ENCODE measurements at regions not wholly inside any gene's neighbourhood (a gene's known extent, or its start where the extent isn't known, plus 50 kb on each side); places are given as distances from the start of the nearest gene placed in this dataset.

DNA sequence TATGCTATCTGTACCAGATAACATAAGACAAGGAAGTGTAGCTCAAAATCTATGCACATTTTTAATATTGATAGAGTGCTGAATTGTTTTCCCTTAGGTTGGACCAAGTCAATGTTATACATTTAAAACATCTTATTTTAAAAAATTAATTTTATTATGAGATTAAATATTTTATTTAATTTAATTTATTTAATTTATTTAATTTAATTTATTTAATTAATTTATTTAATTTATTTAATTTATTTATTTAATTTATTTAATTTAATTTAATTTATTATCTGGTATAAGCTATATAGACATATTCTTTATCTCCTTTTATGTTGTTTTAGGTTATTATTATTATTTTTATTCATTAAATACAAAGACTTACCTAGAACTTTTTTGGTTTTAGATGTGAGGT, 551.7 kb upstream of the LRRTM1 start:
- DNase-seq = no peak

DNA sequence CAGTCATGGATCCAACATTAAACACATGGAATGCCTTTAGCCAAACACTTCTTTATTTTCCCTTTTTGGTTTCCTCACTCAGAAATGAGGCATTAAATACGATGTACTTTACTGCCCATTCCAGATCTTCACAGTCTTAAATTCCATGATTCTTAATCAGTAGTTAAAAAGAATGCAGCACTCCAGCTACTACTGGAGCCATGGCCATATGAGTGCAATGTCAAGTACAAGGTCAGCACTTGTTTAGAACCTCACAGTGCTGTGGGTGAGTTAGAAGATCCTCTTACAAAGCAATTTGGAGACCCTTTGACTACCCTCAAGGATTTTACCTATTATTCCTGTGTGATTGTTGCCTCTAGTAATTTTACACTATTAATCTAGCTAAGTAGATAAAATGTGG, 550.3 kb upstream of the LRRTM1 start:
- DNase-seq = no peak

DNA sequence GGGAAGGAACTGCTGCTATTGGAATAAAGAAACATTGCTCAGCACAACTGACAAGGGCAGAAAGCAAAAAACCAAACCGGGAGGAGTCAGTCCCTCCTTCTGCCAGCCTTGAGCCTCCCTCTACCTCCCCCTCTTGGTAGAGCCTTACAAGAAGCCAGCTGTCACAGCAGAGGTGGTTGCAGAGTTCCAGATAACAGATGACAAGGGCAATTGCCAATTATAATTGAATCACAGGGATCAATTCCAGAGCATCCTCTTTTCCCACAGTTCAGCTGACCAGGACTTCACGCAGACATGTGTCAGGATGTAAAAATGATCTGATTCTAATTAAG, 548.2 kb upstream of the LRRTM1 start:
- DNase-seq = no peak

GRCh38 chr2:80852079-80852807, 547.7 kb upstream of the LRRTM1 start:
- DNase-seq = no peak

GRCh38 chr2:80830891-80831290, 526.3 kb upstream of the LRRTM1 start:
- DNase-seq = no peak

DNA sequence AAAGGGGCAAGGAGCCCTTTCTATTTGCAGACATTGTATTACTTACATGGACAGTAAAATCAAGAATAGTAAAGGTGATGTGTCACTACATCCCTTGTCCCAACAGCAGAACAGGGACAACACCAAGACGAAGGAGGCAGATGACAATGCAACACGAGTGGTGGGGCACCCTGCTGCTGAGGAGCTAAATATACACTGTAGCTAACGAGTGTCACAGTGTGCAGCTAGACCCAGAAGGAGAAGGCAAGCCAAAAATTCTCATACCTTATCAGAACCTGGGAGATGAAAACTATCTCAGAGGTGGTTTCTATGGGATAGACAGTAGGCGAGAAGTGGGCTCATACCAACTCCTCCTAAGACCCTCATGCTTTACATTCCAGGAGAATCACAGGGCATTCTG, 518.4 kb upstream of the LRRTM1 start:
- DNase-seq = no peak

DNA sequence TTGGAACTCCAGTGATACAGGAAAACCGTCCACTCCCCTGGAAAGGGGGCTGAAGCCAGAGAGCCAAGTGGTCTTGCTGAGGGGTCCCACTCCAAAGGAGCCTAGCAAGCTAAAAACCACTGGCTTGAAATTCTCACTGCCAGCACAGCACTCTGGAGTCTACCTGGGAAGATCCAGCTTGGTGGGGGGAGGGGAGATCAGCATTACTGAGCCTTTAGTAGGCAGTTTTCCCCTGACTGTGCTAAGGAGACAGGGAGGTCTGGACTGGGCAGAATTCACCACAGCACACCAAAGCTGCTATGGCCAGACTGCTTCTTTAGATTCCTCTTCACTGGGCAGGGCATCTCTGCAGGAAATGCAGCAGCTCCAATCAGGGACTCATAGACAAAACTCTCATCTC, 510.7 kb upstream of the LRRTM1 start:
- DNase-seq = no peak

- DNase-seq = no peak
Measured at GRCh38 chr2:80786584-80786983, 482.0 kb upstream of the LRRTM1 start.

GRCh38 chr2:80778704-80779103, 474.2 kb upstream of the LRRTM1 start:
- DNase-seq = no peak

- no peak for DNase-seq
Measured at GRCh38 chr2:80748592-80748991, 444.0 kb upstream of the LRRTM1 start.

GRCh38 chr2:80737047-80737446, 432.5 kb upstream of the LRRTM1 start:
- no peak for DNase-seq

GRCh38 chr2:80725001-80725400, 420.4 kb upstream of the LRRTM1 start:
- DNase-seq = no peak

- DNase-seq = no peak
Measured at GRCh38 chr2:80722803-80723202, 418.3 kb upstream of the LRRTM1 start.

DNA sequence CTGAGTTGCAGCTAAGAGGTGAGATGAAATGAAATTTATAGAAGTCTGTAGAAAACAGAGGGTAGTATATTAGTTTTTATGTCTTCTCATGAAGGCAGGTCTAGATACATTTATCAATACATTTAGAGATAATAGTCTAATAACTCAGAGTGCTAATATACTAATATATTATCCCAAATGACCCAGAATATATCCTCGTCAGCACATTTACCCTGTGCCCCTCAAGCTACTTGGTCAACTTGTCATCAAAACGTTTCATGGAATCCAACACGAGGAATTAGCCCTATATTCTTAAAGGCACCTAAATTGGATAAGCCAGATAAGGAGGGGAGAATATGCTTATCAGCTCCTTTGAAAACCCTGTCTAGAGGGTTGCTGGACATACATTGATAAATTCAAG, 415.1 kb upstream of the LRRTM1 start:
- no peak for DNase-seq

DNA sequence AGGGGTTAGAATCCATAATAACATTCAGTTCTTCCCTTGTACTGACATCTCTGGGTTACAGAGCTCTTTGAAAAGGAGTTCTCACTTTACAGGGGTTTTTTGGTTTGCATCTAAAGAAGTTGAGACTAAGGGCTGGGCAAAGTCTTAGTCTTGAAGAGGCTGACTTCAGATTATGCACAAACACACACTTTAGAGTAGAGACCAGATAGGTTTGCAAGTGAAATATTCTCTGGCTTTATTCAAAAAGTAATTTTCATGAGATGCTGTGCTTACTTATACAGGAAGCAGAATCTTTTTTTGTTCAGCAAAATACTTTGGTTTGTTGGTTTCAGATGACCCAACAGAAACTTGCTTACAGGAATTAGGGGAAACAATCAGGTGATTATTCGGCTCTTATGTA, 410.9 kb upstream of the LRRTM1 start:
- DNase-seq = no peak

- DNase-seq = no peak
Measured at GRCh38 chr2:80711915-80712314, 407.4 kb upstream of the LRRTM1 start.

GRCh38 chr2:80706951-80707350, 402.4 kb upstream of the LRRTM1 start:
- DNase-seq = no peak

DNA sequence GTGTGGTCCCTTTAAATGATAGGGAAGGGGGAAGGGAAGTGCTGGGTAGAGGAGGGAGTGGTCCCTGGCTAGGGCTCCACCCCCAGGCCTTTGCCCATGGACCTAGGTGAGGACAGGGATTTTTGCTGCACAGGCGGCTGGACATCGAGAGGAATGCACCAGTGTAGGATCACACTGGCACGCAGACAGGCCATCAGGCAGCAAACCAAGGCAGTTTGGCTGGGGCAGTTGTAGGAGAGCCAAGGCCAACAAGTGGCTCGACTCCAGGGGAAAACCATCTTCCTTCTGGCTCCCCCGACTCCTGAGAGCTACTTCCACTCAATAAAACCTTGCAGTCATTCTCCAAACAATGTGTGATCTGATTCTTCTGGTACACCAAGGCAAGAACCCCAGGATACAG, 402.0 kb upstream of the LRRTM1 start:
- DNase-seq = no peak

GRCh38 chr2:80703532-80703931, 399.0 kb upstream of the LRRTM1 start:
- no peak for DNase-seq

GRCh38 chr2:80700961-80701360, 396.4 kb upstream of the LRRTM1 start:
- no peak for DNase-seq
